Kidney (tissue), 13 donors: ENCODE measurements at regions not wholly inside any gene's neighbourhood (a gene's known extent, or its start where the extent isn't known, plus 50 kb on each side); places are given as distances from the start of the nearest gene placed in this dataset.
A peak's percentile ranks its signal among the peaks of the same experiment; 100 is the strongest.
"Not testable (repeated sequence)": the region's sequence is repeated elsewhere in the genome, so short reads cannot be mapped to it uniquely, and the experiment has no call there.

Experiments used
- DNase-seq, 5 donors: peaks; one replicate each; pipeline ENCODE4 v3.0.0-alpha.2; 2013 to 2020
- FAIRE-seq: peaks from 2 replicates; lab custom pipeline; 2012; peaks lifted over from hg19 to GRCh38; lab: Jason Lieb, UNC
- H3K27ac ChIP-seq, 2 donors: one replicate each; pipeline ENCODE4 v1.7.0; 2013; ENCODE audit warnings: low read depth in 2 of 2, low read length in 2 of 2, inconsistent platforms in 1 of 2
- H3K27me3 ChIP-seq: one replicate; pipeline ENCODE4 v1.7.1; 2013; ENCODE audit warnings: low read length, inconsistent platforms; ENCODE audit not compliant: control insufficient read depth, insufficient read depth
- H3K36me3 ChIP-seq, 3 donors: one replicate each; pipeline versions ENCODE4 v1.7.0 to v1.7.1; 2013; ENCODE audit warnings: low read length in 3 of 3, control low read depth in 1 of 3, inconsistent platforms in 1 of 3; ENCODE audit not compliant: insufficient read depth in 3 of 3, control insufficient read depth in 2 of 3
- H3K4me1 ChIP-seq, 3 donors: one replicate each; pipeline versions ENCODE4 v1.7.0 to v1.7.1; 2013; ENCODE audit warnings: low read length in 3 of 3, inconsistent platforms in 1 of 3, low read depth in 1 of 3; ENCODE audit not compliant: control insufficient read depth in 2 of 3, insufficient read depth in 2 of 3
- H3K4me3 ChIP-seq, 3 donors: one replicate each; pipeline versions ENCODE4 v1.7.0 to v1.8.1; 2013; ENCODE audit warnings: low read length in 3 of 3, control low read depth in 1 of 3, inconsistent platforms in 1 of 3
- H3K9ac ChIP-seq, 3 donors: one replicate each; pipeline versions ENCODE4 v1.7.0 to v1.7.1; 2013; ENCODE audit warnings: low read length in 3 of 3, control low read depth in 1 of 3, inconsistent platforms in 1 of 3
- H3K9me3 ChIP-seq, 3 donors: one replicate each; pipeline versions ENCODE4 v1.7.0 to v1.7.1; 2013; ENCODE audit warnings: low read length in 3 of 3, control low read depth in 1 of 3, inconsistent platforms in 1 of 3; ENCODE audit not compliant: control insufficient read depth in 2 of 3, insufficient read depth in 1 of 3
- intact Hi-C: fragments of 100-400 bp; cut with DNase I; formaldehyde crosslinking; loops from one replicate; pipeline ENCODE4 v1.11.1; 2022
- TF ChIP-seq, protein P1 (sequence below): IDR thresholded peaks from 3 replicates; pipeline ENCODE4 v1.5.1; 2012; ENCODE audit warnings: mild to moderate bottlenecking, moderate library complexity, borderline replicate concordance; ENCODE audit not compliant: insufficient read depth; ENCODE audit errors: extremely low read depth
- donor health status: control.
- donor health status: control.
- donor health status: control.
- donor health status: control.
- donor health status: control.
- donor health status: DM: yes; HTN: yes; CAD: no.
- donor health status: Normal renal cell carcinoma (clear cell type).

DNA sequence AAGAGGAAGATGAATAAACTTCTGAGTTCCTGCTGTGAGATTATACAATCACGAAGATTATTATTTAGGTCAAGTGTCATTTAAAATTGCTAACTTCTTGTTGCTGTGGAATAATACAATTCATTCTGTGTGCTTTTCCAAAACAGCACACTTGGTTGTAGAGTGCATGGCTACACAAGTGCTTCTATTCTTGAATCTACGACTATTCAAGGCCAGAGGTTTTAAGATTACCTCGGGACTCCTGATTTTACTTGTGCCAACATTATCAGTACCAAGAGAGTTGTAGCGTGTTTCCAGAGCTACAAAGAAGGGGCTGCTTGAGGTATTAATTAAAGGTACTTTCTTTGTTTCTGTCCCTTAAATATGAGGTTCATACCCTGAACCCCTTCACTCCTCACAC, 234.0 kb upstream of the PCDH9 start:
- no peaks in the 10 kb centered on the region for H3K4me1 ChIP-seq
- intact Hi-C loops = no loop called here

DNA sequence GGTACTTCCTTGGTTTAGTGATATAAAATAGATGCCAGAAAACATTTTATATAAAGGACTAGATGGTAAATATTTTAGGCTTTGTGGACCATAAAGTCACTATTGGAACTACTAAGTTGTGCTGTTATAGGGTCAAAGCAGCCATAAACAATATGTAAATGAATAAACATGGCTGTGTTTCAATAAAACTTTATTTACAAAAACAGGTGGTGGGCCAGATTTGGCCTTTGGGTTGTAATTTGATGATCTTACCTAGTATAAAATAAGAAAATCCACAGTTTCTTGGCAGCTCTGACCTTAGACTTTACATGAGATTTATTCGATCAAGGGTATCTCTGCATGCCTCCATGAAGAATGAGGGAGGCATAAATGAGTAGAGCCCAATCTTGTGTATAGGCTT, 232.0 kb upstream of the PCDH9 start:
- intact Hi-C loops = no loop called here
- Histone ChIP-seq H3K36me3 (no peaks in the 10 kb centered on the region), H3K9ac (no peak overlapping the region), H3K4me3 (no peak overlapping the region), H3K27me3 (no peaks in the 10 kb centered on the region), H3K9me3 (no peaks in the 10 kb centered on the region), H3K4me1 (no peaks in the 10 kb centered on the region), H3K27ac (no peak overlapping the region)
- TF ChIP-seq, protein P1, sequence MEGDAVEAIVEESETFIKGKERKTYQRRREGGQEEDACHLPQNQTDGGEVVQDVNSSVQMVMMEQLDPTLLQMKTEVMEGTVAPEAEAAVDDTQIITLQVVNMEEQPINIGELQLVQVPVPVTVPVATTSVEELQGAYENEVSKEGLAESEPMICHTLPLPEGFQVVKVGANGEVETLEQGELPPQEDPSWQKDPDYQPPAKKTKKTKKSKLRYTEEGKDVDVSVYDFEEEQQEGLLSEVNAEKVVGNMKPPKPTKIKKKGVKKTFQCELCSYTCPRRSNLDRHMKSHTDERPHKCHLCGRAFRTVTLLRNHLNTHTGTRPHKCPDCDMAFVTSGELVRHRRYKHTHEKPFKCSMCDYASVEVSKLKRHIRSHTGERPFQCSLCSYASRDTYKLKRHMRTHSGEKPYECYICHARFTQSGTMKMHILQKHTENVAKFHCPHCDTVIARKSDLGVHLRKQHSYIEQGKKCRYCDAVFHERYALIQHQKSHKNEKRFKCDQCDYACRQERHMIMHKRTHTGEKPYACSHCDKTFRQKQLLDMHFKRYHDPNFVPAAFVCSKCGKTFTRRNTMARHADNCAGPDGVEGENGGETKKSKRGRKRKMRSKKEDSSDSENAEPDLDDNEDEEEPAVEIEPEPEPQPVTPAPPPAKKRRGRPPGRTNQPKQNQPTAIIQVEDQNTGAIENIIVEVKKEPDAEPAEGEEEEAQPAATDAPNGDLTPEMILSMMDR = no peak
- FAIRE-seq (no peak), DNase-seq (no peak)

More for the DNA sequence above, 234.0 kb upstream of the PCDH9 start:
- Histone ChIP-seq H3K9ac (no peak overlapping the region), H3K4me3 (no peak overlapping the region), H3K27me3 (no peaks in the 10 kb centered on the region), H3K36me3 (no peaks in the 10 kb centered on the region), H3K27ac (no peak overlapping the region), H3K9me3 (no peaks in the 10 kb centered on the region)
- no peak for FAIRE-seq
- TF ChIP-seq, protein P1 = no peak
- DNase-seq = no peak

DNA sequence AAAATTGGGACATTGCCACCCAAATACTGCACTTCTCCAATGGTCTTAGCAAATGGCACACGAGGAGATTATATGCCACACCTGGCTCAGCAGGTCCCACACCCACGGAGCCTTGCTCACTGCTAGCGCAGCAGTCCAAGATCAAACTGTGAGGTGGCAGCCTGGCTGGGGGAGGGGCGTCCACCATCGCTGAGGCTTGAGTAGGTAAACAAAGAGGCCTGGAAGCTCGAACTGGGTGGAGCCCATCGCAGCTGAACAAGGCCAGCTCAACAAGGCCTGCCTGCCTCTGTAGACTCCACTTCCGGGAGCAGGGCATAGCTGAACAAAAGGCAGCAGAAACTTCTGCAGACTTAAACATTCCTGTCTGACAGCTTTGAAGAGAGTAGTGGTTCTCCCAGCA, 222.4 kb upstream of the PCDH9 start:
- H3K9me3 ChIP-seq, H3K4me1 ChIP-seq, intact Hi-C loops: not testable (repeated sequence)

DNA sequence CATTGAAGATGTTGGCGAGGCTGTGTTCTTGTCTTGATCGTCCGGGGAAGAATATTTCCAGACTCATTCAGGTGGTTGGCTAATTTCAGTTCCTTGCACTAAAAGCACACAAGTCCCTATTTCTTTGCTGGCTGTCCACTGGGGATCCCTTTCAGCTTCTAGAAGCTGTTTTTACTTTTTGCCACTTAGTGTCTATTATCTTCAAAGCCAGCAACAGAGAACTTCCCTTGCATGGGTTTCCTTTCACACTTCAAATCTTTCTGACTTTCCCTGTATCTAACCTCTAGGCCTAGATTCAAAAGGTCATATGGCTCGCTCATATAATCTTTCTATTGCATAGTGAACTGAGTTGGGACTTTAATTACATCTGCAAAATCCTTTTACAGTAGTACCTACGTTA, 215.3 kb upstream of the PCDH9 start:
- no peak overlapping the region for H3K4me3 ChIP-seq
- H3K4me1 ChIP-seq = no peaks in the 10 kb centered on the region
- no peak for FAIRE-seq
- H3K9ac ChIP-seq = no peak overlapping the region
- no peaks in the 10 kb centered on the region for H3K9me3 ChIP-seq
- H3K27me3 ChIP-seq = no peaks in the 10 kb centered on the region
- no peak for DNase-seq
- no peaks in the 10 kb centered on the region for H3K36me3 ChIP-seq
- intact Hi-C loops = no loop called here
- no peak overlapping the region for H3K27ac ChIP-seq
- TF ChIP-seq, protein P1 = no peak

More for the DNA sequence above, 222.4 kb upstream of the PCDH9 start:
- H3K27ac ChIP-seq, H3K27me3 ChIP-seq, H3K4me3 ChIP-seq, FAIRE-seq, H3K36me3 ChIP-seq, H3K9ac ChIP-seq: not testable (repeated sequence)
- DNase-seq = peak in 1 of 5 donors; percentile 65
